Occipital lobe (tissue), 1 donor: ENCODE measurements at regions not wholly inside any gene's neighbourhood (a gene's known extent, or its start where the extent isn't known, plus 50 kb on each side); places are given as distances from the start of the nearest gene placed in this dataset.
"Not testable (repeated sequence)": the region's sequence is repeated elsewhere in the genome, so short reads cannot be mapped to it uniquely, and the experiment has no call there.

Source experiments
- DNase-seq: peaks from one replicate; lab custom pipeline; 2025; lab: John Stamatoyannopoulos, UW

GRCh38 chr17:33561569-33562334, 268.7 kb upstream of the ASIC2 start:
- no peak for DNase-seq

DNA sequence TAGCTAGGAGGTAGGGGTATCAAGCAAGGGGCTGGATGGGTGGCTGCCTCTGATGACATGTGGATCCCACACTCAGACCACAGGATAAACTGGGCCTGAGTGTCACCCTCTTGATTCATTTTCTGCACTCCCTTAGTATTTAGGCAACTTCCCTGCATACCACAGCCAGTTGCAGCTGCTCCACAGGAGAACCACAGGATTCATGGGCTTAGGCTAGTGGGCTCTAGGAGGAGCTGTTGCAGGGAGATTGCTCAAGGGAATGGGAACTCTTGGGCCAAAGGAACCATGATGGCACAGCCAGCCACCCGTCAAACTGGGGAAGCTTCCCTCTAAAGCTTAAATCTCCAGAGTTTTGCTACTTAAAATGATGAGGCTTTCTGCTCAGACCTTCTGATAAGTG, 269.7 kb upstream of the ASIC2 start:
- no peak for DNase-seq

GRCh38 chr17:33564146-33564545, 271.1 kb upstream of the ASIC2 start:
- DNase-seq, result no peak

DNA sequence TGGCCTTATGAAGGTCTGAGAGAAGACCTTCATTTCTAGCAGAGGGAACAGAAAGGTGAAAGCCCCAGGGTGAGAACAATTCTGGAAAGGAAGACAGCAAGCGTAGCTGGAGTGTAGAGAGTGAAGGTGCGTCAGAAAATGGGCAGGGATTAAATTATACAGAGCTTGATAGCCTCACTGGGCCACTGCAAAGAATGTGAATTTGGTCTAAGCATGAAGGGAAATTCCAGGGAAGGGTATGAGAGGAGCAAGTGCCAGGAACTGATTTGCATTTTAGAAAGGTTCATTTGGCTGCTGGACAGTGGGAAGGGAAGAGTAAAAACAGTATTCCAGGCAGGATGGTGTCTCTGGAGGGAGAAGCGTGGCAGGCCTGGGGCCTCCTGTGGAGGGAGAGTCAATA, 274.1 kb upstream of the ASIC2 start:
- DNase-seq, result no peak

DNA sequence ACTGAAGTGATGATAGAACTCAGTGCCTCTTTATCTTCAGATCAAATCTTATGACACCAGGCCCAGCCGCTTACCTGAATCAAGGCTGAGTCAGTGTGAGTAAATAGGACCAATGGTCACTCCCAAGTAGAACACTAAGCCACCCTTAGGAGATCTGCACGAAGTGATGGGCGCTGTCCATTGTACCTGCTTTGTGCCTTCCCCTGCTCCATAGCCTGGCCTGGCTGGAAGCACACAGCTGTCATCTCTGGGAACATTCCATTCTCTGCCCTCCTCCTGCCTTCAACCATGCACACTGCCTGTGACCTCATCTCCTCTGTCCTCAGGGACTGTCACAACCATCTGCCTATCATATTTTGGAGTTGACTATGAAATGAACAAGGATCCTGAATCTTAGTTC, 279.5 kb upstream of the ASIC2 start:
- no peak for DNase-seq

DNA sequence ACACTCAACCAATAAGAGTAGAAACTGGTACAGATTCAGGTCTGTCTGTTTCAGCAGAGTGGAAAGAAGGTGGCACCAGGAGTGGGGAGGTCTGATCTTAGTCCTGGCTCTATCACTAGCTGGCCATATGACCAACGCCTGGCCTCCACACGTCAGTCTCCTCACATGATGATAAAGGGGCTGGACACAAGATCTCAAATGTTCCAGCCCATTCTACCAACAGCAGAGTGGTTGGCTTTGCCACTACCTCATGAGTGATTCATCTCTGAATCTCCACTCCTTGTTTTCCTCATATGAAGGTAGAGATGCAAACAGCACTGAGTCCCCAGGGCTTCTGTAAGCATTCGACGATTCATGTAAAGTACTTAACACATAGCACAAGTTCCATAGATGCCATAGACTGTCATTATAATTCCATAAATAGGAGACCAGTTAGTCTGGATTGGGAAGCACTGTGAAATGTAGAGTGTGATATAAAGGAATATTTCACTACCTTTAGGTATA, 281.9 kb upstream of the ASIC2 start:
- no peak for DNase-seq

DNA sequence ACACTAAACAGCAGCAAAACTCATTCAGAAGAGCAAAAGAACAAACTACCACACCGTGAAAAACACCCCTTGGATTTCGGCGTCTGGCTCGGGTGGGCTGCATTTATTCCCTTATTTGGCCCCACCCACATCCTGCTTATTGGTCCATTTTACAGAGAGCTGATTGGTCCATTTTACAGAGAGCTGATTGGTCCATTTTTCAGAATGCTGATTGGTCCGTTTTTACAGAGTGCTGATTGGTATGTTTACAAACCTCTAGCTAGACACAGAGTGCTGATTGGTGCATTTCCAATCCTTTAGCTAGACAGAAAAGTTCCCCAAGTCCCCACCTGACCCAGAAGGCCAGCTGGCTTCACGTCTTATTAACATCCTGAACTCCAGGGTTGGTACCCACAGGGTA, 286.6 kb upstream of the ASIC2 start:
- not testable (repeated sequence) for DNase-seq

- no peak for DNase-seq
These were observed 287.1 kb upstream of the ASIC2 start for GRCh38 chr17:33580215-33580614.

DNA sequence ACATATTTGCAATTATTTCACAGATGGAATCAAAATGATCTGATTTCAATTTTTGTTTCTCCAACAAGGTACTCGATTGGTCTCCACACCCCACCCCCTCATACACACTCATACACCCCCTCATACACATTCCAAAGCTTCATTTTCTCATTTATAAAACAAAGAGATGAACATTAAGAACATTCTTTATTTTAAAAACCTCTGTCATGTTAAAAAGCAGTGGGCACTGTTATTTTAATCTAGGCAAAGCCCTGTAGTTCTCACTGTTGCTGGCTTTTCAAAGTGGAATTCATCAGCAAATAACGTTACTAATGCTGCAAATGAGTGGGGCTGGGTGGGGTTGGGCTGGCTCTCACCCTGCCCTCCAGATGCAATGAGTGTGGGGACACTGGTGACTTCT, 289.6 kb upstream of the ASIC2 start:
- no peak for DNase-seq

DNA sequence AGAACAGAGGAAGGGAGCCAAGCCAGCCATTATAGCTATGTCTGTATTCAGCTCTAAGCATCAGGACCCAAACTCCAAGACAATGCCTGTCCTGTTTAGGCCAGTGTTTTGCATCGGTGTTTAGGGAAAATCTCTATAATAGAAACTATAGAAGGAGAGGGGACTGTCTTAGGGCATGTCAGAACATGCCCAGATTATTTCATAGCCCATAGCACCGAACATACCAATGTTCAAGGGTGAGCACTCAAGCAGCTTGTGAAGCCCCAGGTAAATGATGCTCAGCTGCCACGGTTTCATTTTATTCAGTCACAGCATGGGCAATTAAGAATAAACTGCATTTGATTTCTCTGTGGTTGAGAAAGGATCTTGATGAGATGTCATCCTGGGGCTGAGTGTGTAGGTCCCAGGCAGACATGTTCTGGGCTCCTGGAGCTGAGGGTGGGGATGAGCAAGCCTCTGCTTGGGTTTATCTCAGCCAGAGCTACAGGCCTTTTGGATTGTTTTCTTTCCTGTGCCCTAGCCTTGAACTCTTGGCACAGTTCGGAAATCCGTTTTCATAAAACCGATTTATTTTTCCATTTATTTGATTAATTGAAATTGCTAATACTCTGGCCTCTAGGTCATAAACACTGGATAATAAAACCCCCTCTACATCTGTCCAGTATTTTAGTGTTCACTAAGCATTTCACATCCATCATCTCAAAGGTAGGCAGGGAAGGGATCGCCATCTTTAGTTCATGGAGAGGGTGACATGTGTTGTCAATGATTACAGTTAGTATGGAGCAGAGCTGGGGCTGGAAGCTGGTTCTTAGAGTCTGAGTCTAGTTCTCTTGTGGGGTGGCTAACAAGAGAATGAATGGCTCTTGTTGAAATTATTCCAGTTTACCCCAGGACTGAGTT, 290.7 kb upstream of the ASIC2 start:
- no peak for DNase-seq

- DNase-seq, result no peak
These were observed 300.9 kb upstream of the ASIC2 start for GRCh38 chr17:33593991-33594390.

GRCh38 chr17:33595828-33596227, 302.7 kb upstream of the ASIC2 start:
- no peak for DNase-seq

DNA sequence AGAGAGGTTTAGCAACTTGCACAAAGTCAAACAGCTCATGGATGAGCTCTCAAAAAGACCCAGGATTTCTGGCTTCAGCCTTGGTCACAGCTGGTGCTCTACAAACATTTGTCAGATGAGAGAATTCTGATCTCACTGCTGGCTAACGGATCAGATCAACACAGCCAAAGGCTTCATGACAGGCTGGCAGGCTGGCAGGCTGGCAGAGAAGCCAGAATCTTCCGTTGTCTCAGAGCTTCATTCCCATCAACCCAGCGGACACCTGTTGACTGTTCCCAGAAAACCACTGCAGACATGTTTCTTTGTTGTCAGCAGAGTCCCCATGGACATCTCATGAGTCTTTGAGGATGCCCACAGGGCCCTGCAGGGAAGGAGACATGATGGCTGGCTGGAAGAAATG, 303.8 kb upstream of the ASIC2 start:
- no peak for DNase-seq

- DNase-seq, result no peak
These were observed 305.7 kb upstream of the ASIC2 start for GRCh38 chr17:33598797-33599196.

GRCh38 chr17:33602981-33603380, 309.9 kb upstream of the ASIC2 start:
- no peak for DNase-seq

- no peak for DNase-seq
These were observed 310.7 kb upstream of the ASIC2 start for GRCh38 chr17:33603789-33604188.

DNA sequence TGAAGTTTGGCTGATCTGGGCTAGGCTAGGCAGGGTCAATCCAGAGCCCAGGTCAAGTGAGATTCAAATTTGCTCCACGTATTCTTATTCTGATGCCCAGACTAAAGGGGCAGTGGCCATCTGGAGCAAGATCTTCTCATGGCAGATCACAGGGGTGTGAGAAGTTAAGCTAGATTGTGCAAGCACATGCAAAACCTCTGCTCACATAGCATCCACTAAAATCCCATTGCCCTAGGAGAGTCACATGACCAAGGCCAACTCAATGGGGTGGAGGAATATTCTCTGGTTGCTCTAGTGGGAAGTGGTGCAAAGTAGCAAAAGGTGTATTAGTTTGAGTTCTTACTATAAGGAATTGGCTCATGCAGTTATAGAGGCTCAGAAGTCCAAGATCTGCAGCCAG, 318.4 kb upstream of the ASIC2 start:
- no peak for DNase-seq

DNA sequence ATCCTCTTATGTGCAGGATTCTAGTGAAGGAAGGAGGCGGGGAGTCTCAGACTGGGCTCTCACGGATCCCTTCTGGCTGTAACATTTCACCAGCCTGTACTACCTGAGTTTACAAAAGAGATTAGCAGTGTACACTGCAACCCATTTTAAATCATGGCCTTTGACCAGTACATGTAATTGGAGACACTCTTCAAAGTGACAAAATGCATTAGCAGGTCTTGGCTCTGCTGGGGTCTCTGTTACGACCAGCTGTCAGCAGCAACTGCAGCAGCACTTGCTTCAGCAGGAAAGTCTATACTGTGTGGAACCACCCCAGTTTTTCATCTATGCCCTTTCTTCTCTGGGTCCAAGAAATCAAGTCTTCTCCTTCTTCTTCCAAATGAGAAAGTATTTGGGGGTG, 322.8 kb upstream of the ASIC2 start:
- DNase-seq, result no peak

GRCh38 chr17:33623841-33624240, 330.7 kb upstream of the ASIC2 start:
- no peak for DNase-seq

DNA sequence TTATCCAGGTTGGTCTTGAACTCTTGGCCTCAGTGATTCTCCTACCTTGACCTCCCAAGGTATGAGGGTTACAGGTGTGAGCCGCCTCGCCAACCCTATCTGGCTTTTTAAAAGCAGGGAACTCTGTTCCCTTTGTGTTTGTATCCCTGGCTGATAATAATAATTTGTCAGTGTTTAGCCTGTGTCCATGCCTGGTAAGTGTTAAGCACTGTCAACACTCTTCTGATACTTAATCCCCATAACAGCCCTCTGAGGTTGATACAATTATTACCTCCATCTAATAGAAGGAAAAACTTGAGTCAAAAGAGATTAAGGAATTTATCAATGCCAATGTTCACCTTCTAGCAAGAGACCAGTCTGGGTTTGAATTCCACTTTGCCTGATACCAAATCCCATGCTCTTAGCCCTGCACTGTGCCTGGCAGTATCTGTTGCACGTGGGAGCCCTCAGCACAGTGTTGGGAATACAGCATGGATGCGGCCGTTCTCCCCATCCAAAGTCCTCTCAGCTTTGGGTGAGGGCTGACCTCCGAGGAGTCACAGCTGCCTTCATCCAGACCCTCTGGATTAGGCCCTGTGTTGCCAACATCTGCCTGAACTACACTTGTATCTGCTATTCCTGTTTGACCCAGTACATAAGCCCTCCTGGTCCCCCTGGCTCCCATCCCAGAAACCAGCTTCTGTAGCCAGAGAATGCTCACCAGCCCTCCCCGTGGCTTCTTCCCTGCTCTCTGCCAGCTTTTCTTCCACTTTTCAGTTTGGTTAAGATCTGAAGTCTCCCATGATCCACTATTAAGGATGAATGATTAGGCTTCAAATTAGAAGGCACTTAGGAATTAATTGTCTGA, 335.6 kb upstream of the ASIC2 start:
- no peak for DNase-seq

DNA sequence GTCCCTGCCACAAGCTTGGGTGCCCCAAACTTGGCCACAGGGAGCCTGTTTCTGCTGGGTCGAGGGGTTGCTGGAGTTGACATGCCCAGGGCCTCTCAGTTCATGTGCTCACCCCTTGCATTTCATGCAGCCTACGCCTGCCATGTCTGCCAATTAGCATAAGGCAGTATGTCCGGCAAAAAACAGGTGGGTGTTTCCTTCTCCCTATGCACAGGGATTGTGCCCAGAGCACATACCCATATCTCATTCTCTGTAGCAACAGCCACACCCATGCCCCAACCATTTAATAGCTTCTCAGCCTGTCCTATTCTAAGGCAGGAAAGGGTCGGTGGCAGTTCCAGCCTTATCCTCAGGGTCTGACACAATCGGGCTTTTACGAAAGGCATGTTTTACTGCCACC, 340.4 kb upstream of the ASIC2 start:
- DNase-seq, result no peak

DNA sequence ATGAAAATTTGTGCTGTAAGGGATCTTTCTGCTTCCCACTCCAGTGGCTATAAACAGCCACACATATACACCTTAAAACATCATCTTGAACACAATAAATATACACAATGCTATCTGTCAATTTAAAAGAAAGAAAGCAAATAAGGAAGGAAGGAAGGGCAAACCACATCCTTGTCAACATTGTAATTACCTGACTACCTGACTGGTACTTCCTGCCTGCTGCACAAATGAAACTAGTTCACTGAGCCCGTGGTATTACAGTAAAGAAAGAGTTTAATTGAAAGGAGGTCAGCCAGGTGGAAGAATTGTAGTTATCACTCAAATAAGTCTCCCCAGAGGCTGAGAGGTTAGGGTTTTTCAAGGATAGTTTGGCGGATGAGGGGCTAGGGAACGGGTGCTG, 344.4 kb upstream of the ASIC2 start:
- no peak for DNase-seq
